Hematopoietic multipotent progenitor cell (in vitro differentiated cells): ENCODE measurements at regions not wholly inside any gene's neighbourhood (a gene's known extent, or its start where the extent isn't known, plus 50 kb on each side); places are given as distances from the start of the nearest gene placed in this dataset.
"Not testable (repeated sequence)": the region's sequence is repeated elsewhere in the genome, so short reads cannot be mapped to it uniquely, and the experiment has no call there.

Experiments used
- DNase-seq, 3 donors: peaks; one replicate each; pipeline ENCODE4 v3.0.0-alpha.2; 2011 to 2015; ENCODE audit warnings: low read depth in 2 of 3, low spot score in 2 of 3

GRCh38 chr12:76653342-76653741 lies 93.8 kb upstream of the OSBPL8 start:
- DNase-seq = no peak

- DNase-seq = no peak
Observed at GRCh38 chr12:76664731-76665130, 99.2 kb upstream of the ZDHHC17 start.

DNA sequence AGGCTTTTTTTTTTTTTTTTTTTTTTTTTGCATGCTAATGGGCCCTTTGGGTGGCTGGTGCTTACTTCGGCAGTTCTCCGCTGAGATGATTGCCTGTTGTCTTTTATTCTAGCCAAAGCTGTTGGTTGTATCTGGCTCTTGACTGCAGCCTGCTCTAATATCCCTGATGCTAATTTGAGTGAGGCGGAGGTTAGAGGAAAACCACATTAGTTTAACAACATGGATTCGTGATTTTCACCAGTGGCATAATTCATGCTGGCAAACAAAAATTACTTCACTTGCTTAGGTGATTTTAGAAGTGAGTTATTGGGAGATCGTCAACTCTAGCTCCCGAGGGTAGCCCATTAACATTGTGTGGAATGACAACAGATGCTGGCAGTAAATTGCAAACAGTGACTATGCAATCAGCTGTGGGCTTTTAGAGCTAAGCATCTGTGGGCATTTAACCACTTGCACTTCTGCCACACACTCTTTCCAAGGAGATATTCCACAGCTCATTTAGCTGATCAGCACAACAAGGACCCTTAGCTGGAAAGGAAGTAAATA lies 97.6 kb upstream of the ZDHHC17 start:
- DNase-seq = no peak

DNA sequence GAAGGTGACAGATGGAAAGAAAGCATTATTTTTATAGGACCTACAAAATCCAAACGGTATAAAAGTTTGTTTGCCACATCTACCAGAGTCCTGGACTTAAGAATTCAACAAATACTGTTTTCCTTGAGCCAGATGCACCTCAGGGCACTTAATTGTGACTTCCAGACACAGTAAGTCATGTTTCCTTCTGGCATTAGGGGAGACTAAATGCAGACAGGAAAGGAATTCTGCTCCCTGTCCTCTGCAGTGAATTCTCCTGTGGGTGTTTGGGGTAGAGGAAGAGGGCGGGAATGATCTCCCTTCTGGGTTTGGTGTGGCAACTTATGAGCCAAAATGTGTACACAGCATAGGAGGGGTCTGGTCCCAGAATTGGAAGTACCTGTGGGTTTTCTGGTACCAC lies 93.9 kb upstream of the ZDHHC17 start:
- DNase-seq = no peak

GRCh38 chr12:76670776-76671175 lies 93.1 kb upstream of the ZDHHC17 start:
- no peak for DNase-seq

DNA sequence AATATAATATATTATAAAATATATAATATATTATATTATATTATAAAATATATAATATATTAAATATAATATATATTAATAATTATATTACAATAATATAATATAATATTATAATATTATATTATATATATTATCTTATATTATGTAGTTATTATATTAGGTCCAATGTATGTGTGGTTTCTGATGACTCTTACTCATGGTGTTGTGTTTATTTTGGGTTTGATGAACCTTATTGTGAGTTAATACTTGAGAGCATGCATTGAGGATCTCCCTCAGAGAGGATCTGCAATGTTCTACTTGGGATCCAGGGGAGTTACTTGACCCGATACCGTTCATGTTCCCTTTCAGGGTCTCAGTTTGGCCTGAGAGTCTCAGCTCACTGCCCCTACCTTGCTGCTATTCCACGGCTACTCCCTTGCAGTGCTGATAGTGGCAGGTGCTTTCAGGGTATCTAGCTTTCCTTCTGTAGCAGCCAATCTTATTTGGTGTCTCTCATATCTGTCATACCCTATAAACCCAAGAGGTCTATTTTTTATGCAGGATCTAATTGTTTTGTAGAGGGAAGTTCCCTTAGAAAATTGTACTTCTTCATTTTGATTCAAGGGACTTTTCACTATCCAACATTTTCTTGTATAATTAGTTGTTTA lies 89.1 kb upstream of the ZDHHC17 start:
- DNase-seq = no peak

DNA sequence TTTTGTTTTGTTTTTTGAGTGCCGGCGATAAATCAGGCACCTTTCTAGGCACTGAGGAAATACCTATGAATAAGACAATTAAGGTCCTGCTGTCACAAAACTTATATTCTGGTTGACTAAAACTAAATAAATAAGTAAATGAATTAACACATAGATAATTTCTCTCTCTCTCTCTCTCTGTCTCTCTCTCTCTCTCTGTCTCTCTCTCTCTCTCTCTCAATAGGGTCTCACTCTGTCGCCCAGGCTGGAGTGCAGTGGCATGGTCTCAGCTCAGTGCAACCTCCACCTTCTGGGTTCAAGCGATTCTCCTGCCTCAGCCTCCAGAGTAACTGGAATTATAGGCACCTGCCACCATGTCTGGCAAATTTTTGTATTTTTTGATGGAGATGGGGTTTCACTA lies 87.7 kb upstream of the ZDHHC17 start:
- DNase-seq = not testable (repeated sequence)

DNA sequence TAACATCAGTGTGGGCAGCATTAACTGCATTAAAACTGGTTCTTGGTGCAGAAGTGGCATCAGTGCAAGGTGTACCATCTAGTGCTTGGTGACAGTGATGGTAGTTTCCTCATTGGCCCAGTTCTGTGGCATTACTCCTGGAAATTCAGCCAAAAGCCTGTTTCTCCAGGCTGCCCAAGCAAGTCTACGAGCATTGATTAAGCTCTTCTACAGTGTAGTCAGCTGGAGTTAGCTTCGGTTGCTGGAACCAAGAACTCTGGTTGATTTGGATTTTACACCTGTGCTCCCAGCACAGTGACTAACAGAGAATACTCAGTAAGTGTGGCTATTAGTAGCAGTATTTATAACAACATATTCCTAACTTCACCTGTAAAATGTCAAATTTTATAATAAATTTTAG lies 84.9 kb upstream of the ZDHHC17 start:
- no peak for DNase-seq

GRCh38 chr12:76679778-76680177 lies 84.1 kb upstream of the ZDHHC17 start:
- no peak for DNase-seq

DNA sequence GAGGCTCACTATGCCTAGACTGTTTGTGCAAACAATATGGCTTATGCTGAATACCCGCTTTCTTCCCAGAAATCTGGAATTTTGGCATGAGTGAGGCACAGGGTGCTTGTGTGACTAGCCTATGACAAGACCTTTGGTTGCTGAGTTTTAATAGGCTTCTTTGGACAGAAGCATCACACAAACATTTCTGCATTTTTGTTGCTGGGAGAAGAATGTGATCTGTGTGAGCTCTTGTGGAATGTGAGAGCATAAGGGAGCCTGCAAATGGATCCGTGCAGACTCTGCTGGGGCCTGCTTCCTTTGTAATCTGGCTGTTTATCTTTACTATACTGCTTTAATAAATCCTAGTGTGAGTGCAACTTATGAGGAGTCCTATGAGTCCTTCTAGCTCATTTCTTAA lies 83.0 kb upstream of the ZDHHC17 start:
- DNase-seq = no peak

GRCh38 chr12:76685246-76685678 lies 78.7 kb upstream of the ZDHHC17 start:
- no peak for DNase-seq

DNA sequence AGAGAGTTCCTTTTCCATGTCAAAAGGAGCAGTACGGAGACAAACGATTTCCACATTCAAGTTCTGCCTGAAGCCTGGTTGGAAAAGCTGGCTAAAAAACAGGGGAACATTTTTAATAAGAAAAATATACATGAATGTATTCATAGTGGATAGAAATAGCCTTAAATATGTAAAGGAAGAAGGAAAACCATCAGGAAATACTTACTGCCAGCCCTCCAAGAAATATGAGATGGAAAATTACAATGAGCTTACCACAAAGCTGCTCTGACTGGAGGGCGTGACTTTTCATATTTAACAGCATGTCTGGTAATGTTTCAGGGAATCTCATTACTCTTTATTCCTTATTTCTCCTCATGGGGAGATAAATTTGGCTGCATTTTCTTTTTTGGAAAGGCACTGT lies 75.9 kb upstream of the ZDHHC17 start:
- DNase-seq = no peak

GRCh38 chr12:76688631-76689030 lies 75.3 kb upstream of the ZDHHC17 start:
- DNase-seq = no peak

GRCh38 chr12:76690921-76691700 lies 72.8 kb upstream of the ZDHHC17 start:
- DNase-seq = no peak

- DNase-seq = no peak
Observed at GRCh38 chr12:76692846-76693245, 71.1 kb upstream of the ZDHHC17 start.

GRCh38 chr12:76694369-76694768 lies 69.5 kb upstream of the ZDHHC17 start:
- no peak for DNase-seq

GRCh38 chr12:76696186-76696585 lies 67.7 kb upstream of the ZDHHC17 start:
- no peak for DNase-seq

DNA sequence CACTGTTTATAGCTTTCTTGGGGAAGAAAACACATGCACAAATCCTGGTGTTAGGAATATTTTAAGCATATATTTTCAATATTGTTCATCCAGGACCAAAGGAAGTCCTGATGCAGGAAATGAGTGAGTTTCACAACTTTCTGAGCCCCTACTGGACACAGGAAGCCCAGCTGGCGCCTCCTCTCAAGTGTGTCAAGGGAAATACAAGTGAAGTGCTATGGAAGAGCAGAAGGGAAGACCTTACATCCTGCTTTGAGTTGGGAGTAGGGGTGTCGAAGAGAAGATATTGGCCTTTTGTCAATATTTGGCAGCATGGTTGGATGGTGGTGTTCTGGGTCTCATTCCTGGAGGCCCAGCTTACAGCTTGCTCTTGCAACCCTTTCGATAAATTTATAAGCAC lies 66.1 kb upstream of the ZDHHC17 start:
- no peak for DNase-seq

DNA sequence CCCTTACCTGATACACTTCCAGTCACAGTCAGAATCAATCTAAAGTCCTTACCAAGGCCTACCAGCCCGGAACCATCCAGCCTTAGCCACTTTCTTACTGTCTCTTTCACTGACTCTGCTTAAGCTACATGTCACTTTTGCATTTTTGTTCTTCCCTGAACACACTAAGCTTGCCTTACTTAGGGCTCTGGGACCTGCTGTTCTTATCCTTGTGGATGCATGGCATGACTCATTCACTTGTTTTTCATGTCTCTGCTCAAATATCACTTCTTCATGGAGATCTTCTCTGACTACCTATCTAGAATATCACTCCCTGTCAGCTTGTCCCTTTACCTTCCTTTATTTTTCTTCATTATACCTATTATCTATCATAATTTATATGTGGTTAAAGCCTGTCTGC lies 65.6 kb upstream of the ZDHHC17 start:
- no peak for DNase-seq

GRCh38 chr12:76698966-76699365 lies 64.9 kb upstream of the ZDHHC17 start:
- DNase-seq = no peak

GRCh38 chr12:76701690-76702089 lies 62.2 kb upstream of the ZDHHC17 start:
- no peak for DNase-seq

GRCh38 chr12:76702946-76703345 lies 61.0 kb upstream of the ZDHHC17 start:
- DNase-seq = no peak
